Neural cell (in vitro differentiated cells): ENCODE measurements at regions not wholly inside any gene's neighbourhood (a gene's known extent, or its start where the extent isn't known, plus 50 kb on each side); places are given as distances from the start of the nearest gene placed in this dataset.

Experiments used
- H2AFZ ChIP-seq: fragments of 200-600, 300-800 bp; sonication (generic), shearing (Covaris generic); 2 replicates; pipeline ENCODE4 v1.6.0; 2014; ENCODE audit warnings: low read depth, mild to moderate bottlenecking, antibody characterized with exemption, low read length, moderate library complexity
- H3F3A ChIP-seq: fragments of 200-600 bp; shearing (Covaris generic); 2 replicates; pipeline ENCODE4 v1.6.1; 2016; ENCODE audit warnings: mild to moderate bottlenecking, moderate library complexity, mixed read lengths, antibody characterized with exemption, low read length; ENCODE audit not compliant: insufficient read depth, poor library complexity, severe bottlenecking
- H3K27ac ChIP-seq: fragments of 200-600, 300-800 bp; sonication (generic), shearing (Covaris generic); 2 replicates; pipeline ENCODE4 v1.5.1; 2014; ENCODE audit warnings: mild to moderate bottlenecking, low read length, moderate library complexity
- H3K27me3 ChIP-seq: fragments of 300-800, 200-600 bp; sonication (generic), shearing (Covaris generic); 2 replicates; pipeline ENCODE4 v1.6.0; 2014; ENCODE audit warnings: mild to moderate bottlenecking, low read depth, low read length, moderate library complexity; ENCODE audit not compliant: insufficient read depth
- H3K36me3 ChIP-seq: fragments of 300-800, 200-600 bp; sonication (generic), shearing (Covaris generic); 2 replicates; pipeline ENCODE4 v1.5.1; 2014; ENCODE audit warnings: mild to moderate bottlenecking, antibody characterized with exemption, low read length, moderate library complexity; ENCODE audit not compliant: insufficient read depth
- H3K4me2 ChIP-seq: fragments of 300-800, 200-600 bp; sonication (generic), shearing (Covaris generic); 2 replicates; pipeline ENCODE4 v1.6.0; 2014; ENCODE audit warnings: mild to moderate bottlenecking, low read length
- H3K4me3 ChIP-seq: fragments of 300-800, 200-600 bp; sonication (generic), shearing (Covaris generic); 2 replicates; pipeline ENCODE4 v1.5.1; 2014; ENCODE audit warnings: mild to moderate bottlenecking, low read length, moderate library complexity
- H3K79me2 ChIP-seq: fragments of 200-600 bp; shearing (Covaris generic); replicated peaks from 2 replicates; pipeline ENCODE4 v1.6.0; 2014; ENCODE audit warnings: mild to moderate bottlenecking, low read length, moderate library complexity; ENCODE audit not compliant: insufficient read depth
- H3K9ac ChIP-seq: fragments of 300-800, 200-600 bp; sonication (generic), shearing (Covaris generic); 2 replicates; pipeline ENCODE4 v1.6.1; 2016; ENCODE audit warnings: mild to moderate bottlenecking, low read length, mixed read lengths
- H3K9me2 ChIP-seq: fragments of 200-600 bp; shearing (Covaris generic); 2 replicates; pipeline ENCODE4 v1.6.1; 2016; ENCODE audit warnings: mild to moderate bottlenecking, low read length, mixed read lengths; ENCODE audit not compliant: insufficient read depth
- H3K9me3 ChIP-seq: fragments of 200-600, 300-800 bp; sonication (generic), shearing (Covaris generic); 2 replicates; pipeline ENCODE4 v1.6.1; 2016; ENCODE audit warnings: mild to moderate bottlenecking, mixed run types, low read length, moderate library complexity, mixed read lengths
- H4K20me1 ChIP-seq: fragments of 200-600 bp; shearing (Covaris generic); 2 replicates; pipeline ENCODE4 v1.6.1; 2016; ENCODE audit warnings: mild to moderate bottlenecking, mixed run types; ENCODE audit not compliant: insufficient read depth
- CTCF ChIP-seq: fragments of 450-650 bp; IDR thresholded peaks from 2 replicates; pipeline ENCODE4 v1.5.1; 2014; ENCODE audit warnings: antibody characterized with exemption, mild to moderate bottlenecking, moderate library complexity; ENCODE audit not compliant: poor library complexity, severe bottlenecking
- EP300 ChIP-seq: fragments of 450-650 bp; conservative IDR thresholded peaks from 2 replicates; pipeline ENCODE4 v1.6.1; 2014; ENCODE audit warnings: antibody characterized with exemption, mild to moderate bottlenecking, moderate library complexity; ENCODE audit not compliant: poor library complexity, severe bottlenecking
- EZH2 ChIP-seq: fragments of 200-600, 300-800 bp; shearing (Covaris generic), sonication (generic); IDR thresholded peaks from 2 replicates; pipeline ENCODE4 v1.6.1; 2014; ENCODE audit warnings: antibody characterized with exemption, low read length, borderline replicate concordance, mild to moderate bottlenecking; ENCODE audit not compliant: insufficient read depth, poor library complexity, severe bottlenecking
- MXI1 ChIP-seq: fragments of 450-650 bp; conservative IDR thresholded peaks from 2 replicates; pipeline ENCODE4 v1.6.1; 2014; ENCODE audit warnings: antibody characterized with exemption, mild to moderate bottlenecking; ENCODE audit not compliant: poor library complexity, severe bottlenecking
- POLR2AphosphoS5 ChIP-seq: IDR thresholded peaks from 2 replicates; pipeline ENCODE4 v1.6.1; 2012
- RAD21 ChIP-seq: fragments of 450-650 bp; conservative IDR thresholded peaks from 2 replicates; pipeline ENCODE4 v1.6.1; 2014; ENCODE audit warnings: antibody characterized with exemption, mild to moderate bottlenecking, moderate library complexity
- REST ChIP-seq: IDR thresholded peaks from 2 replicates; pipeline ENCODE4 v1.6.1; 2012; ENCODE audit warnings: borderline replicate concordance
- SMC3 ChIP-seq: fragments of 450-650 bp; conservative IDR thresholded peaks from 2 replicates; pipeline ENCODE4 v1.6.1; 2014; ENCODE audit warnings: antibody characterized with exemption, mild to moderate bottlenecking, moderate library complexity; ENCODE audit not compliant: poor library complexity
- TAF1 ChIP-seq: IDR thresholded peaks from 2 replicates; pipeline ENCODE4 v1.6.1; 2012; ENCODE audit warnings: low read depth

DNA sequence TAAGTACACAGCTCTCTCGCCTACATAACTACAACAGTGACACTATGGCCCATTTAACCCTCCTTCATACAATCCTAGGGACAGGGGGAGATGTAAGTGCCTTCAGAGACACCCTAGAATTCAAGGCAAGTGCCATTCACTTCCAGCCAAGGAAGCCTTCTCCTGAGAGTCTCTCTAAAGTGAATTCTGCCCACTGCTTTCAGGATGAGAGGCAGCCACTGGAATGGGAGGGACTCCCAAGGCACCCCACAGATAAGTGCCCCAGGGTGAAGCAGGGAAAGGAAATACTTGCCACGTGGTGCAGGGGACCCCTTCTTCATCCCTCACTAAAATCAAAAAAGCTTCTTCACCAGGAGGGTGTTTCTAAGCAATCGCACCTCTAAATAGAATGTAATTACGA, 283.7 kb downstream of the ZNF608 start:
- Histone ChIP-seq H3K79me2 (no peaks in the 10 kb centered on the region), H3K27me3 (no peaks in the 10 kb centered on the region), H3K27ac (peak overlapping the region; percentile 63), H3K9ac (no peak overlapping the region), H3K4me2 (no peak overlapping the region), H3K9me2 (no peaks in the 10 kb centered on the region), H4K20me1 (no peaks in the 10 kb centered on the region), H2AFZ (no peak overlapping the region), H3K9me3 (no peaks in the 10 kb centered on the region), H3F3A (peaks cover 6% of the 10 kb centered on the region), H3K36me3 (no peaks in the 10 kb centered on the region), H3K4me3 (no peak overlapping the region)
- no peak for TF ChIP-seq POLR2AphosphoS5
- TF ChIP-seq SMC3: no peak
- no peak for TF ChIP-seq TAF1
- no peak for TF ChIP-seq REST
- TF ChIP-seq RAD21: no peak
- no peak for TF ChIP-seq MXI1
- TF ChIP-seq EZH2: no peak
- no peak for TF ChIP-seq CTCF

GRCh38 chr5:124461941-124462340, 284.5 kb downstream of the ZNF608 start:
- Histone ChIP-seq H4K20me1 (no peaks in the 10 kb centered on the region), H3K27me3 (no peaks in the 10 kb centered on the region), H3K79me2 (no peaks in the 10 kb centered on the region), H3K27ac (peak overlapping the region; percentile 63), H3K4me2 (no peak overlapping the region), H2AFZ (no peak overlapping the region), H3F3A (peaks cover 6% of the 10 kb centered on the region), H3K4me3 (peak overlapping the region; percentile 26), H3K9me2 (no peaks in the 10 kb centered on the region), H3K36me3 (no peaks in the 10 kb centered on the region), H3K9ac (peak overlapping the region; percentile 18), H3K9me3 (no peaks in the 10 kb centered on the region)
- peak; percentile 66 for TF ChIP-seq POLR2AphosphoS5
- no peak for TF ChIP-seq RAD21

- H3K4me2 ChIP-seq: no peak overlapping the region
- H3F3A ChIP-seq: peaks cover 6% of the 10 kb centered on the region
- no peak overlapping the region for H3K9ac ChIP-seq
- H4K20me1 ChIP-seq: no peaks in the 10 kb centered on the region
- H3K79me2 ChIP-seq: no peaks in the 10 kb centered on the region
- H3K27me3 ChIP-seq: no peaks in the 10 kb centered on the region
- no peak for TF ChIP-seq POLR2AphosphoS5
- TF ChIP-seq RAD21: no peak
- TF ChIP-seq MXI1: no peak
- TF ChIP-seq CTCF: no peak
- TF ChIP-seq TAF1: no peak
- TF ChIP-seq SMC3: no peak
- TF ChIP-seq REST: no peak
- TF ChIP-seq EZH2: no peak
- no peak for TF ChIP-seq EP300
- no peaks in the 10 kb centered on the region for H3K36me3 ChIP-seq
- H3K4me3 ChIP-seq: no peak overlapping the region
- H2AFZ ChIP-seq: no peak overlapping the region
- no peaks in the 10 kb centered on the region for H3K9me2 ChIP-seq
- no peaks in the 10 kb centered on the region for H3K9me3 ChIP-seq
- peak overlapping the region; percentile 63 for H3K27ac ChIP-seq
These were observed 285.3 kb downstream of the ZNF608 start for GRCh38 chr5:124461157-124461556.
